GM18858 (cell line): ENCODE measurements at regions not wholly inside any gene's neighbourhood (a gene's known extent, or its start where the extent isn't known, plus 50 kb on each side); places are given as distances from the start of the nearest gene placed in this dataset.

Experiments
- ATAC-seq: cut with Tn5 transposase; IDR thresholded peaks from one replicate; pipeline ENCODE4 v1.9.1; 2021; ENCODE audit not compliant: unreplicated experiment

- ATAC-seq = no peak
These were observed 218.7 kb downstream of the SPATA18 start for GRCh38 chr4:52269761-52270160.

GRCh38 chr4:52273885-52274284, 222.8 kb downstream of the SPATA18 start:
- ATAC-seq = no peak

GRCh38 chr4:52288212-52288855, 237.2 kb downstream of the SPATA18 start:
- ATAC-seq = no peak

- no peak for ATAC-seq
These were observed 239.4 kb downstream of the SPATA18 start for GRCh38 chr4:52290466-52290865.

GRCh38 chr4:52292245-52292644, 241.1 kb downstream of the SPATA18 start:
- no peak for ATAC-seq

- ATAC-seq = no peak
These were observed 245.2 kb downstream of the SPATA18 start for GRCh38 chr4:52296341-52296740.

GRCh38 chr4:52298444-52298843, 247.3 kb downstream of the SPATA18 start:
- ATAC-seq = no peak

GRCh38 chr4:52299120-52299519, 248.0 kb downstream of the SPATA18 start:
- ATAC-seq = no peak

- ATAC-seq = no peak
These were observed 260.5 kb downstream of the SPATA18 start for GRCh38 chr4:52311464-52312125.

- ATAC-seq = no peak
These were observed 261.6 kb downstream of the SPATA18 start for GRCh38 chr4:52312722-52313121.

- ATAC-seq = no peak
These were observed 266.3 kb downstream of the SPATA18 start for GRCh38 chr4:52317361-52317879.

GRCh38 chr4:52317981-52318380, 266.9 kb downstream of the SPATA18 start:
- no peak for ATAC-seq

GRCh38 chr4:52329894-52330293, 278.8 kb downstream of the SPATA18 start:
- no peak for ATAC-seq

- no peak for ATAC-seq
These were observed 292.5 kb downstream of the SPATA18 start for GRCh38 chr4:52343595-52343994.

GRCh38 chr4:52350926-52351325, 299.8 kb downstream of the SPATA18 start:
- ATAC-seq = no peak

GRCh38 chr4:52358366-52358765, 300.7 kb downstream of the USP46 start:
- ATAC-seq = no peak

- no peak for ATAC-seq
These were observed 300.2 kb downstream of the USP46 start for GRCh38 chr4:52358883-52359321.

- no peak for ATAC-seq
These were observed 292.9 kb downstream of the USP46 start for GRCh38 chr4:52366191-52366590.

GRCh38 chr4:52366621-52367020, 292.5 kb downstream of the USP46 start:
- no peak for ATAC-seq

GRCh38 chr4:52367282-52367830, 291.7 kb downstream of the USP46 start:
- no peak for ATAC-seq

GRCh38 chr4:52368895-52369294, 290.2 kb downstream of the USP46 start:
- ATAC-seq = no peak

GRCh38 chr4:52369649-52370048, 289.5 kb downstream of the USP46 start:
- no peak for ATAC-seq
